NCI-H345 treated with DMSO at 0.1 percent for 48 hours (cell line): ENCODE measurements at regions not wholly inside any gene's neighbourhood (a gene's known extent, or its start where the extent isn't known, plus 50 kb on each side); places are given as distances from the start of the nearest gene placed in this dataset.

Source experiments
- DNase-seq: peaks from one replicate; lab custom pipeline; 2025; ENCODE audit not compliant: unreplicated experiment; lab: John Stamatoyannopoulos, UW

- no peak for DNase-seq
Observed at GRCh38 chr5:51271261-51271660, 112.0 kb upstream of the ISL1 start.

GRCh38 chr5:51273021-51273420 is 110.2 kb upstream of the ISL1 start:
- no peak for DNase-seq

GRCh38 chr5:51273871-51274270 is 109.4 kb upstream of the ISL1 start:
- no peak for DNase-seq

GRCh38 chr5:51275428-51275827 is 107.8 kb upstream of the ISL1 start:
- no peak for DNase-seq

- no peak for DNase-seq
Observed at GRCh38 chr5:51276250-51276649, 107.0 kb upstream of the ISL1 start.

GRCh38 chr5:51278539-51278938 is 104.7 kb upstream of the ISL1 start:
- no peak for DNase-seq

- DNase-seq = peak; percentile 50
Observed at GRCh38 chr5:51279983-51280706, 103.1 kb upstream of the ISL1 start.

GRCh38 chr5:51286046-51286445 is 97.2 kb upstream of the ISL1 start:
- DNase-seq = no peak

GRCh38 chr5:51302343-51302742 is 80.9 kb upstream of the ISL1 start:
- DNase-seq = no peak

GRCh38 chr5:51326844-51327243 is 56.4 kb upstream of the ISL1 start:
- no peak for DNase-seq
